ENCODE measurements at regions not wholly inside any gene's neighbourhood (a gene's known extent, or its start where the extent isn't known, plus 50 kb on each side); places are given as distances from the start of the nearest gene placed in this dataset.

GRCh38 chr6:147674099-147674498 is 165.6 kb downstream of the SAMD5 start:
- no peak for DNase-seq (ENCODE audit: low read depth, low spot score)
- no peak overlapping the region for H3K4me3 ChIP-seq (ENCODE audit: insufficient read length, low read depth)
- H3K9ac ChIP-seq (ENCODE audit: insufficient read length, low read depth) = no peak overlapping the region
- TF ChIP-seq YY1 (IDR thresholded peaks at IDR 0.05; ENCODE audit: insufficient read depth, insufficient read length) (no peak), SUZ12 (IDR thresholded peaks at IDR 0.05; ENCODE audit: extremely low read depth, insufficient read depth, insufficient read length) (no peak), ZNF274 (IDR thresholded peaks at IDR 0.05; ENCODE audit: low read depth, low read length) (no peak)
- H3K36me3 ChIP-seq (ENCODE audit: insufficient read depth, insufficient read length, low read length) = no peaks in the 10 kb centered on the region
- H3K9me3 ChIP-seq (ENCODE audit: insufficient read depth, low read length) = no peaks in the 10 kb centered on the region
- H3K27me3 ChIP-seq (ENCODE audit: insufficient read depth, insufficient read length) = no peaks in the 10 kb centered on the region
- no peaks in the 10 kb centered on the region for H3K4me1 ChIP-seq (ENCODE audit: insufficient read depth, insufficient read length)

GRCh38 chr6:147674794-147675193 is 166.3 kb downstream of the SAMD5 start:
- no peaks in the 10 kb centered on the region for H3K36me3 ChIP-seq (ENCODE audit: insufficient read depth, insufficient read length, low read length)
- no peak overlapping the region for H3K4me3 ChIP-seq (ENCODE audit: insufficient read length, low read depth)
- H3K4me1 ChIP-seq (ENCODE audit: insufficient read depth, insufficient read length) = no peaks in the 10 kb centered on the region
- H3K9me3 ChIP-seq (ENCODE audit: insufficient read depth, low read length) = no peaks in the 10 kb centered on the region
- TF ChIP-seq SUZ12 (IDR thresholded peaks at IDR 0.05; ENCODE audit: extremely low read depth, insufficient read depth, insufficient read length) (no peak), YY1 (IDR thresholded peaks at IDR 0.05; ENCODE audit: insufficient read depth, insufficient read length) (no peak), ZNF274 (IDR thresholded peaks at IDR 0.05; ENCODE audit: low read depth, low read length) (no peak)
- H3K27me3 ChIP-seq (ENCODE audit: insufficient read depth, insufficient read length) = no peaks in the 10 kb centered on the region
- no peak overlapping the region for H3K9ac ChIP-seq (ENCODE audit: insufficient read length, low read depth)
- no peak for DNase-seq (ENCODE audit: low read depth, low spot score)

GRCh38 chr6:147675281-147675680 is 166.8 kb downstream of the SAMD5 start:
- no peaks in the 10 kb centered on the region for H3K9me3 ChIP-seq (ENCODE audit: insufficient read depth, low read length)
- no peaks in the 10 kb centered on the region for H3K27me3 ChIP-seq (ENCODE audit: insufficient read depth, insufficient read length)
- no peak overlapping the region for H3K9ac ChIP-seq (ENCODE audit: insufficient read length, low read depth)
- DNase-seq (ENCODE audit: low read depth, low spot score) = no peak
- TF ChIP-seq SUZ12 (IDR thresholded peaks at IDR 0.05; ENCODE audit: extremely low read depth, insufficient read depth, insufficient read length) (no peak), YY1 (IDR thresholded peaks at IDR 0.05; ENCODE audit: insufficient read depth, insufficient read length) (no peak), ZNF274 (IDR thresholded peaks at IDR 0.05; ENCODE audit: low read depth, low read length) (no peak)
- H3K36me3 ChIP-seq (ENCODE audit: insufficient read depth, insufficient read length, low read length) = no peaks in the 10 kb centered on the region
- H3K4me3 ChIP-seq (ENCODE audit: insufficient read length, low read depth) = no peak overlapping the region
- no peaks in the 10 kb centered on the region for H3K4me1 ChIP-seq (ENCODE audit: insufficient read depth, insufficient read length)

GRCh38 chr6:147676495-147677199 is 168.2 kb downstream of the SAMD5 start:
- no peak overlapping the region for H3K4me3 ChIP-seq (ENCODE audit: insufficient read length, low read depth)
- no peaks in the 10 kb centered on the region for H3K4me1 ChIP-seq (ENCODE audit: insufficient read depth, insufficient read length)
- no peaks in the 10 kb centered on the region for H3K36me3 ChIP-seq (ENCODE audit: insufficient read depth, insufficient read length, low read length)
- TF ChIP-seq YY1 (IDR thresholded peaks at IDR 0.05; ENCODE audit: insufficient read depth, insufficient read length) (no peak), SUZ12 (IDR thresholded peaks at IDR 0.05; ENCODE audit: extremely low read depth, insufficient read depth, insufficient read length) (no peak), ZNF274 (IDR thresholded peaks at IDR 0.05; ENCODE audit: low read depth, low read length) (no peak)
- H3K9ac ChIP-seq (ENCODE audit: insufficient read length, low read depth) = no peak overlapping the region
- no peaks in the 10 kb centered on the region for H3K27me3 ChIP-seq (ENCODE audit: insufficient read depth, insufficient read length)
- H3K9me3 ChIP-seq (ENCODE audit: insufficient read depth, low read length) = no peaks in the 10 kb centered on the region
- DNase-seq (ENCODE audit: low read depth, low spot score) = no peak

GRCh38 chr6:147677647-147678046 is 169.2 kb downstream of the SAMD5 start:
- no peaks in the 10 kb centered on the region for H3K36me3 ChIP-seq (ENCODE audit: insufficient read depth, insufficient read length, low read length)
- H3K4me1 ChIP-seq (ENCODE audit: insufficient read depth, insufficient read length) = no peaks in the 10 kb centered on the region
- no peak overlapping the region for H3K9ac ChIP-seq (ENCODE audit: insufficient read length, low read depth)
- H3K27me3 ChIP-seq (ENCODE audit: insufficient read depth, insufficient read length) = no peaks in the 10 kb centered on the region
- TF ChIP-seq ZNF274 (IDR thresholded peaks at IDR 0.05; ENCODE audit: low read depth, low read length) (no peak), YY1 (IDR thresholded peaks at IDR 0.05; ENCODE audit: insufficient read depth, insufficient read length) (no peak), SUZ12 (IDR thresholded peaks at IDR 0.05; ENCODE audit: extremely low read depth, insufficient read depth, insufficient read length) (no peak)
- H3K9me3 ChIP-seq (ENCODE audit: insufficient read depth, low read length) = no peaks in the 10 kb centered on the region
- H3K4me3 ChIP-seq (ENCODE audit: insufficient read length, low read depth) = no peak overlapping the region
- DNase-seq (ENCODE audit: low read depth, low spot score) = no peak

- Histone ChIP-seq H3K36me3 (ENCODE audit: insufficient read depth, insufficient read length, low read length) (no peaks in the 10 kb centered on the region), H3K9me3 (ENCODE audit: insufficient read depth, low read length) (no peaks in the 10 kb centered on the region), H3K9ac (ENCODE audit: insufficient read length, low read depth) (no peak overlapping the region)
These were observed 169.8 kb downstream of the SAMD5 start for GRCh38 chr6:147678253-147678652.

GRCh38 chr6:147684906-147685305 is 176.4 kb downstream of the SAMD5 start:
- H3K27me3 ChIP-seq (ENCODE audit: insufficient read depth, insufficient read length) = no peaks in the 10 kb centered on the region
- no peak overlapping the region for H3K4me3 ChIP-seq (ENCODE audit: insufficient read length, low read depth)
- H3K9ac ChIP-seq (ENCODE audit: insufficient read length, low read depth) = no peak overlapping the region
- TF ChIP-seq YY1 (IDR thresholded peaks at IDR 0.05; ENCODE audit: insufficient read depth, insufficient read length) (no peak), SUZ12 (IDR thresholded peaks at IDR 0.05; ENCODE audit: extremely low read depth, insufficient read depth, insufficient read length) (no peak), ZNF274 (IDR thresholded peaks at IDR 0.05; ENCODE audit: low read depth, low read length) (no peak)
- H3K4me1 ChIP-seq (ENCODE audit: insufficient read depth, insufficient read length) = no peaks in the 10 kb centered on the region
- no peaks in the 10 kb centered on the region for H3K9me3 ChIP-seq (ENCODE audit: insufficient read depth, low read length)
- no peak for DNase-seq (ENCODE audit: low read depth, low spot score)
- no peaks in the 10 kb centered on the region for H3K36me3 ChIP-seq (ENCODE audit: insufficient read depth, insufficient read length, low read length)

More at GRCh38 chr6:147678253-147678652, 169.8 kb downstream of the SAMD5 start:
- H3K4me3 ChIP-seq (ENCODE audit: insufficient read length, low read depth) = no peak overlapping the region
- TF ChIP-seq YY1 (IDR thresholded peaks at IDR 0.05; ENCODE audit: insufficient read depth, insufficient read length) = no peak
- no peak for TF ChIP-seq ZNF274 (IDR thresholded peaks at IDR 0.05; ENCODE audit: low read depth, low read length)
- TF ChIP-seq SUZ12 (IDR thresholded peaks at IDR 0.05; ENCODE audit: extremely low read depth, insufficient read depth, insufficient read length) = no peak
- H3K4me1 ChIP-seq (ENCODE audit: insufficient read depth, insufficient read length) = no peaks in the 10 kb centered on the region
- DNase-seq (ENCODE audit: low read depth, low spot score) = no peak
- no peaks in the 10 kb centered on the region for H3K27me3 ChIP-seq (ENCODE audit: insufficient read depth, insufficient read length)

Data from NT2/D1 (cell line).